Fibroblast of peridontal ligament (primary cell): ENCODE measurements at regions not wholly inside any gene's neighbourhood (a gene's known extent, or its start where the extent isn't known, plus 50 kb on each side); places are given as distances from the start of the nearest gene placed in this dataset.

Source experiments
- DNase-seq: peaks from one replicate; pipeline ENCODE4 v3.0.0-alpha.2; 2010; ENCODE audit errors: extremely low read depth

- no peak for DNase-seq
These were observed 986.0 kb downstream of the NLGN4Y start for GRCh38 chrY:15510288-15510687.

GRCh38 chrY:15510984-15511650 lies 986.8 kb downstream of the NLGN4Y start:
- DNase-seq, result no peak

GRCh38 chrY:15535131-15535530 lies 1010.8 kb downstream of the NLGN4Y start:
- no peak for DNase-seq

GRCh38 chrY:15535784-15536511 lies 1011.6 kb downstream of the NLGN4Y start:
- DNase-seq, result peak; percentile 88

- peak; percentile 43 for DNase-seq
These were observed 1016.2 kb downstream of the NLGN4Y start for GRCh38 chrY:15540516-15540915.

- no peak for DNase-seq
These were observed 1021.9 kb downstream of the NLGN4Y start for GRCh38 chrY:15546177-15546754.

GRCh38 chrY:15552074-15552473 lies 1027.7 kb downstream of the NLGN4Y start:
- DNase-seq, result no peak

GRCh38 chrY:15554991-15555390 lies 1030.7 kb downstream of the NLGN4Y start:
- DNase-seq, result no peak

GRCh38 chrY:15559169-15559568 lies 1034.8 kb downstream of the NLGN4Y start:
- no peak for DNase-seq

GRCh38 chrY:15560840-15561239 lies 1036.5 kb downstream of the NLGN4Y start:
- no peak for DNase-seq

GRCh38 chrY:15561501-15562289 lies 1037.4 kb downstream of the NLGN4Y start:
- no peak for DNase-seq

GRCh38 chrY:15577886-15578285 lies 1053.6 kb downstream of the NLGN4Y start:
- peak; percentile 34 for DNase-seq

GRCh38 chrY:15578761-15579160 lies 1054.4 kb downstream of the NLGN4Y start:
- DNase-seq, result peak; percentile 42

- no peak for DNase-seq
These were observed 1054.9 kb downstream of the NLGN4Y start for GRCh38 chrY:15579245-15579644.

- no peak for DNase-seq
These were observed 1058.8 kb downstream of the NLGN4Y start for GRCh38 chrY:15583111-15583510.

GRCh38 chrY:15592957-15593356 lies 1068.6 kb downstream of the NLGN4Y start:
- no peak for DNase-seq

- DNase-seq, result peak; percentile 54
These were observed 1069.3 kb downstream of the NLGN4Y start for GRCh38 chrY:15593476-15594160.

GRCh38 chrY:15594179-15594578 lies 1069.8 kb downstream of the NLGN4Y start:
- no peak for DNase-seq

GRCh38 chrY:15600565-15600964 lies 1076.2 kb downstream of the NLGN4Y start:
- DNase-seq, result no peak

GRCh38 chrY:15624370-15624769 lies 1100.0 kb downstream of the NLGN4Y start:
- no peak for DNase-seq

GRCh38 chrY:15624928-15625327 lies 1100.6 kb downstream of the NLGN4Y start:
- DNase-seq, result no peak

GRCh38 chrY:15648198-15648597 lies 1123.9 kb downstream of the NLGN4Y start:
- no peak for DNase-seq
